HEK293 (cell line): ENCODE measurements at regions not wholly inside any gene's neighbourhood (a gene's known extent, or its start where the extent isn't known, plus 50 kb on each side); places are given as distances from the start of the nearest gene placed in this dataset.

Source experiments
- CTCF ChIA-PET: fragments of 350-600 bp; formaldehyde crosslinking; extraction: SDS; loops from one replicate; lab custom pipeline; 2021; ENCODE audit warnings: antibody characterized with exemption; lab: Yijun Ruan, JAX
- POLR2A ChIA-PET: fragments of 300-600 bp; formaldehyde crosslinking; extraction: SDS; loops from one replicate; lab custom pipeline; 2020; ENCODE audit warnings: antibody characterized with exemption, inconsistent platforms; lab: Yijun Ruan, JAX
- H3K27ac ChIP-seq: fragments of 200-500 bp; sonication (Bioruptor generic); 2 replicates; pipeline ENCODE4 v1.5.1; 2014; ENCODE audit warnings: low read depth, low read length, control low read depth, inconsistent platforms; ENCODE audit errors: extremely low read depth
- H3K36me3 ChIP-seq, 2 experiments: fragments of 200-500 bp in 1 of 2; sonication (Bioruptor generic) in 1 of 2; 1 replicate in 1 of 2; 2 replicates in 1 of 2; pipeline ENCODE4 v1.5.1; 2014 to 2017; ENCODE audit warnings: inconsistent platforms in 2 of 2, low read length in 2 of 2; ENCODE audit not compliant: control insufficient read depth in 2 of 2, insufficient read depth in 1 of 2
- H3K4me1 ChIP-seq: fragments of 200-500 bp; sonication (Bioruptor generic); 2 replicates; pipeline ENCODE4 v1.5.1; 2014; ENCODE audit warnings: mild to moderate bottlenecking, low read length, inconsistent platforms; ENCODE audit not compliant: control insufficient read depth, insufficient read depth
- H3K4me3 ChIP-seq: 2 replicates; pipeline ENCODE4 v1.5.1; 2011; ENCODE audit warnings: low read depth, mild to moderate bottlenecking, control low read depth, low read length, moderate library complexity
- H3K9me3 ChIP-seq: fragments of 200-500 bp; sonication (Bioruptor generic); 2 replicates; pipeline ENCODE4 v1.5.1; 2014; ENCODE audit warnings: low read depth, low read length, inconsistent platforms; ENCODE audit not compliant: control insufficient read depth, insufficient read depth
- AEBP2 ChIP-seq: fragments of 450-650 bp; formaldehyde crosslinking; IDR thresholded peaks from 2 replicates; pipeline ENCODE4 v1.5.1; 2016; ENCODE audit warnings: missing biosample characterization, missing genetic modification characterization, borderline replicate concordance
- CTCF ChIP-seq: fragments of 450-650 bp; formaldehyde crosslinking; IDR thresholded peaks from 2 replicates; pipeline ENCODE4 v1.5.1; 2016; ENCODE audit warnings: missing biosample characterization, missing genetic modification characterization
- OSR2 ChIP-seq: fragments of 450-650 bp; formaldehyde crosslinking; IDR thresholded peaks from 2 replicates; pipeline ENCODE4 v1.5.1; 2016; ENCODE audit warnings: missing biosample characterization, missing genetic modification characterization
- SCRT2 ChIP-seq: fragments of 450-650 bp; formaldehyde crosslinking; IDR thresholded peaks from 2 replicates; pipeline ENCODE4 v1.5.1; 2016; ENCODE audit warnings: missing biosample characterization, missing genetic modification characterization
- SP3 ChIP-seq: fragments of 450-650 bp; formaldehyde crosslinking; IDR thresholded peaks from 2 replicates; pipeline ENCODE4 v1.5.1; 2016; ENCODE audit warnings: missing biosample characterization, missing genetic modification characterization
- ZBTB26 ChIP-seq: fragments of 450-650 bp; formaldehyde crosslinking; optimal IDR thresholded peaks from 2 replicates; pipeline ENCODE3; 2016; ENCODE audit warnings: missing biosample characterization, mild to moderate bottlenecking, missing genetic modification characterization
- ZBTB48 ChIP-seq: fragments of 450-650 bp; formaldehyde crosslinking; IDR thresholded peaks from 2 replicates; pipeline ENCODE4 v1.5.1; 2016; ENCODE audit warnings: missing biosample characterization, missing genetic modification characterization
- ZNF132 ChIP-seq: fragments of 450-650 bp; formaldehyde crosslinking; IDR thresholded peaks from 2 replicates; pipeline ENCODE4 v1.5.1; 2017; ENCODE audit warnings: missing biosample characterization, missing genetic modification characterization, borderline replicate concordance
- ZNF157 ChIP-seq: fragments of 450-650 bp; formaldehyde crosslinking; IDR thresholded peaks from 2 replicates; pipeline ENCODE4 v1.5.1; 2016; ENCODE audit warnings: missing biosample characterization, missing genetic modification characterization
- ZNF211 ChIP-seq: fragments of 450-650 bp; formaldehyde crosslinking; IDR thresholded peaks from 2 replicates; pipeline ENCODE4 v1.5.1; 2016; ENCODE audit warnings: low read depth, missing biosample characterization, missing genetic modification characterization
- ZNF248 ChIP-seq: fragments of 450-650 bp; formaldehyde crosslinking; IDR thresholded peaks from 2 replicates; pipeline ENCODE4 v1.5.1; 2017; ENCODE audit warnings: missing biosample characterization, missing genetic modification characterization
- ZNF266 ChIP-seq: fragments of 450-650 bp; formaldehyde crosslinking; IDR thresholded peaks from 2 replicates; pipeline ENCODE4 v1.5.1; 2016; ENCODE audit warnings: missing biosample characterization, missing genetic modification characterization, low read depth
- ZNF302 ChIP-seq: fragments of 450-650 bp; formaldehyde crosslinking; IDR thresholded peaks from 2 replicates; pipeline ENCODE4 v1.5.1; 2016; ENCODE audit warnings: missing biosample characterization, missing genetic modification characterization, low read depth
- ZNF324 ChIP-seq: fragments of 450-650 bp; formaldehyde crosslinking; IDR thresholded peaks from 2 replicates; pipeline ENCODE4 v1.5.1; 2016; ENCODE audit warnings: missing biosample characterization, missing genetic modification characterization
- ZNF341 ChIP-seq: fragments of 450-650 bp; formaldehyde crosslinking; IDR thresholded peaks from 2 replicates; pipeline ENCODE4; 2016; ENCODE audit warnings: low read depth, missing biosample characterization, missing genetic modification characterization
- ZNF423 ChIP-seq: fragments of 450-650 bp; formaldehyde crosslinking; IDR thresholded peaks from 2 replicates; pipeline ENCODE4 v1.5.1; 2016; ENCODE audit warnings: missing biosample characterization, missing genetic modification characterization
- ZNF426 ChIP-seq: fragments of 450-650 bp; formaldehyde crosslinking; IDR thresholded peaks from 2 replicates; pipeline ENCODE4 v1.5.1; 2017; ENCODE audit warnings: missing biosample characterization, missing genetic modification characterization, mild to moderate bottlenecking, inconsistent platforms, moderate library complexity
- ZNF571 ChIP-seq: fragments of 450-650 bp; formaldehyde crosslinking; IDR thresholded peaks from 2 replicates; pipeline ENCODE4 v1.5.0; 2017; ENCODE audit warnings: missing biosample characterization, missing genetic modification characterization
- ZNF701 ChIP-seq: fragments of 450-650 bp; formaldehyde crosslinking; IDR thresholded peaks from 2 replicates; pipeline ENCODE4 v1.5.1; 2016; ENCODE audit warnings: missing biosample characterization, missing genetic modification characterization
- ZNF704 ChIP-seq: fragments of 450-650 bp; formaldehyde crosslinking; IDR thresholded peaks from 2 replicates; pipeline ENCODE4 v1.5.1; 2016; ENCODE audit warnings: missing biosample characterization, missing genetic modification characterization
- ZNF747 ChIP-seq: fragments of 450-650 bp; formaldehyde crosslinking; IDR thresholded peaks from 2 replicates; pipeline ENCODE4 v1.5.1; 2016; ENCODE audit warnings: missing biosample characterization, missing genetic modification characterization
- ZNF776 ChIP-seq: fragments of 450-650 bp; formaldehyde crosslinking; IDR thresholded peaks from 2 replicates; pipeline ENCODE4 v1.5.0; 2017; ENCODE audit warnings: missing biosample characterization, missing genetic modification characterization, borderline replicate concordance
- ZNF785 ChIP-seq: fragments of 450-650 bp; formaldehyde crosslinking; IDR thresholded peaks from 2 replicates; pipeline ENCODE4 v1.5.1; 2016; ENCODE audit warnings: missing biosample characterization, missing genetic modification characterization
- ZNF837 ChIP-seq: fragments of 450-650 bp; formaldehyde crosslinking; IDR thresholded peaks from 2 replicates; pipeline ENCODE4 v1.5.1; 2016; ENCODE audit warnings: missing biosample characterization, missing genetic modification characterization
- ZSCAN23 ChIP-seq: fragments of 450-650 bp; formaldehyde crosslinking; IDR thresholded peaks from 2 replicates; pipeline ENCODE4 v1.5.1; 2016; ENCODE audit warnings: missing biosample characterization, missing genetic modification characterization

- no peaks in the 10 kb centered on the region for H3K4me1 ChIP-seq
- no peak overlapping the region for H3K27ac ChIP-seq
- ChIA-PET CTCF (interaction anchor here (0.5 kb wide), 1 partner anchor 11 kb away, joined by 3 read pairs; no protein-coding TSS in a partner anchor), POLR2A (no interaction called here)
- H3K4me3 ChIP-seq, result no peak overlapping the region
- TF ChIP-seq CTCF (tag by site-specific recombination) (no peak), OSR2 (no peak)
- H3K9me3 ChIP-seq, result no peaks in the 10 kb centered on the region
- no peaks in the 10 kb centered on the region for H3K36me3 ChIP-seq
Measured at GRCh38 chr7:19565602-19566001, 143.2 kb downstream of the POLR1F start.

GRCh38 chr7:19561121-19561805 is 147.6 kb downstream of the POLR1F start:
- TF ChIP-seq ZNF747 (no peak), ZBTB48 (tag by site-specific recombination) (no peak), ZBTB26 (tag by site-specific recombination) (no peak), ZNF426 (tag by site-specific recombination) (no peak), ZNF785 (tag by site-specific recombination) (no peak), ZNF704 (tag by site-specific recombination) (no peak), ZNF701 (tag by site-specific recombination) (no peak), ZNF157 (no peak), ZNF302 (tag by site-specific recombination) (no peak), SP3 (tag by site-specific recombination) (no peak), ZNF341 (tag by site-specific recombination) (no peak), ZSCAN23 (tag by site-specific recombination) (no peak), ZNF423 (tag by site-specific recombination) (no peak)
- Histone ChIP-seq H3K36me3 (no peaks in the 10 kb centered on the region), H3K27ac (no peak overlapping the region), H3K9me3 (no peaks in the 10 kb centered on the region), H3K4me3 (no peak overlapping the region), H3K4me1 (no peaks in the 10 kb centered on the region)
- ChIA-PET POLR2A (no interaction called here), CTCF (interaction anchor here (0.6 kb wide), 1 partner anchor 440 kb away, joined by 9 read pairs; no protein-coding TSS in a partner anchor)

- ChIA-PET POLR2A (no interaction called here), CTCF (interaction anchor here (0.6 kb wide), 1 partner anchor 439 kb away, joined by 9 read pairs; no protein-coding TSS in a partner anchor)
Measured at GRCh38 chr7:19560111-19560883, 148.5 kb downstream of the POLR1F start.

More at GRCh38 chr7:19560111-19560883, 148.5 kb downstream of the POLR1F start:
- Histone ChIP-seq H3K36me3 (no peaks in the 10 kb centered on the region), H3K9me3 (no peaks in the 10 kb centered on the region), H3K4me3 (no peak overlapping the region), H3K4me1 (no peaks in the 10 kb centered on the region), H3K27ac (no peak overlapping the region)
- TF ChIP-seq ZNF837 (tag by site-specific recombination) (no peak), ZNF776 (tag by site-specific recombination) (no peak), ZNF211 (tag by site-specific recombination) (no peak), ZNF266 (no peak), ZNF571 (tag by site-specific recombination) (no peak), ZNF248 (tag by site-specific recombination) (no peak), ZNF324 (tag by site-specific recombination) (no peak), AEBP2 (no peak), ZNF132 (tag by site-specific recombination) (no peak), SCRT2 (tag by site-specific recombination) (no peak)
